ENCODE measurements at regions not wholly inside any gene's neighbourhood (a gene's known extent, or its start where the extent isn't known, plus 50 kb on each side); places are given as distances from the start of the nearest gene placed in this dataset.

GRCh38 chr10:36474456-36474855, 650.9 kb upstream of the ANKRD30A start:
- H3K36me3 ChIP-seq (ENCODE audit: low read depth), result no peaks in the 10 kb centered on the region
- TF ChIP-seq CTCF (IDR thresholded peaks at IDR 0.05; ENCODE audit: poor library complexity, severe bottlenecking), result no peak
- DNase-seq (ENCODE audit: low spot score) (no peak), ATAC-seq (ENCODE audit: low read depth) (no peak)
- no peaks in the 10 kb centered on the region for H3K4me1 ChIP-seq (ENCODE audit: insufficient read depth, poor library complexity, severe bottlenecking)
- H3K9me3 ChIP-seq (ENCODE audit: severe bottlenecking), result no peaks in the 10 kb centered on the region
- H3K27me3 ChIP-seq (ENCODE audit: insufficient read depth, poor library complexity, severe bottlenecking), result no peaks in the 10 kb centered on the region
- H3K27ac ChIP-seq (ENCODE audit: poor library complexity, severe bottlenecking), result no peak overlapping the region
- H3K4me3 ChIP-seq (ENCODE audit: severe bottlenecking), result no peak overlapping the region

- no peak for DNase-seq (ENCODE audit: low spot score)
- Histone ChIP-seq H3K4me1 (ENCODE audit: insufficient read depth, poor library complexity, severe bottlenecking) (peaks cover 11% of the 10 kb centered on the region), H3K27me3 (ENCODE audit: insufficient read depth, poor library complexity, severe bottlenecking) (no peaks in the 10 kb centered on the region), H3K27ac (ENCODE audit: poor library complexity, severe bottlenecking) (no peak overlapping the region), H3K4me3 (ENCODE audit: severe bottlenecking) (no peak overlapping the region), H3K9me3 (ENCODE audit: severe bottlenecking) (no peaks in the 10 kb centered on the region), H3K36me3 (ENCODE audit: low read depth) (no peaks in the 10 kb centered on the region)
- no peak for ATAC-seq (ENCODE audit: low read depth)
- no peak for TF ChIP-seq CTCF (IDR thresholded peaks at IDR 0.05; ENCODE audit: poor library complexity, severe bottlenecking)
Observed at GRCh38 chr10:36473122-36473521, 652.3 kb upstream of the ANKRD30A start.

GRCh38 chr10:36469585-36469984, 655.8 kb upstream of the ANKRD30A start:
- no peak for DNase-seq (ENCODE audit: low spot score)
- no peak for TF ChIP-seq CTCF (IDR thresholded peaks at IDR 0.05; ENCODE audit: poor library complexity, severe bottlenecking)
- peak; percentile 95 for ATAC-seq (ENCODE audit: low read depth)
- Histone ChIP-seq H3K4me1 (ENCODE audit: insufficient read depth, poor library complexity, severe bottlenecking) (peaks cover 15% of the 10 kb centered on the region), H3K27me3 (ENCODE audit: insufficient read depth, poor library complexity, severe bottlenecking) (no peaks in the 10 kb centered on the region), H3K36me3 (ENCODE audit: low read depth) (no peaks in the 10 kb centered on the region), H3K27ac (ENCODE audit: poor library complexity, severe bottlenecking) (peak overlapping the region; percentile 22), H3K9me3 (ENCODE audit: severe bottlenecking) (no peaks in the 10 kb centered on the region), H3K4me3 (ENCODE audit: severe bottlenecking) (no peak overlapping the region)

GRCh38 chr10:36468620-36469019, 656.8 kb upstream of the ANKRD30A start:
- peaks cover 15% of the 10 kb centered on the region for H3K4me1 ChIP-seq (ENCODE audit: insufficient read depth, poor library complexity, severe bottlenecking)
- TF ChIP-seq CTCF (IDR thresholded peaks at IDR 0.05; ENCODE audit: poor library complexity, severe bottlenecking), result no peak
- DNase-seq (ENCODE audit: low spot score), result no peak
- H3K36me3 ChIP-seq (ENCODE audit: low read depth), result no peaks in the 10 kb centered on the region
- H3K27me3 ChIP-seq (ENCODE audit: insufficient read depth, poor library complexity, severe bottlenecking), result no peaks in the 10 kb centered on the region
- H3K27ac ChIP-seq (ENCODE audit: poor library complexity, severe bottlenecking), result peak overlapping the region; percentile 22
- ATAC-seq (ENCODE audit: low read depth), result 0 out of 3 replicates have a peak, but pooled peaks have one; percentile 45
- H3K4me3 ChIP-seq (ENCODE audit: severe bottlenecking), result no peak overlapping the region
- H3K9me3 ChIP-seq (ENCODE audit: severe bottlenecking), result no peaks in the 10 kb centered on the region

GRCh38 chr10:36465604-36466379, 659.6 kb upstream of the ANKRD30A start:
- no peak for TF ChIP-seq CTCF (IDR thresholded peaks at IDR 0.05; ENCODE audit: poor library complexity, severe bottlenecking)
- H3K4me1 ChIP-seq (ENCODE audit: insufficient read depth, poor library complexity, severe bottlenecking), result peaks cover 22% of the 10 kb centered on the region
- no peaks in the 10 kb centered on the region for H3K36me3 ChIP-seq (ENCODE audit: low read depth)
- H3K27ac ChIP-seq (ENCODE audit: poor library complexity, severe bottlenecking), result no peak overlapping the region
- H3K27me3 ChIP-seq (ENCODE audit: insufficient read depth, poor library complexity, severe bottlenecking), result no peaks in the 10 kb centered on the region
- DNase-seq (ENCODE audit: low spot score), result no peak
- ATAC-seq (ENCODE audit: low read depth), result no peak
- H3K4me3 ChIP-seq (ENCODE audit: severe bottlenecking), result no peak overlapping the region
- H3K9me3 ChIP-seq (ENCODE audit: severe bottlenecking), result no peaks in the 10 kb centered on the region
